Heart left ventricle (tissue), 16 donors: ENCODE measurements at regions not wholly inside any gene's neighbourhood (a gene's known extent, or its start where the extent isn't known, plus 50 kb on each side); places are given as distances from the start of the nearest gene placed in this dataset.

ENCODE experiments used
- ATAC-seq, 4 donors: fragments of 200-7000 bp; cut with Tn5 transposase; one replicate each; pipeline ENCODE4 v1.9.1; 2020 to 2022; ENCODE audit warnings: moderate library complexity in 4 of 4, mild to moderate bottlenecking in 3 of 4, moderate number of reproducible peaks in 1 of 4
- DNase-seq, 5 donors: peaks; one replicate each; pipeline ENCODE4 v3.0.0-alpha.2; 2020
- H3K27ac ChIP-seq, 12 donors: fragments of 200-600 bp; sonication (generic) in 4 of 12; one replicate each; pipeline versions ENCODE4 v1.5.0 to v1.8.0; 2016 to 2022; ENCODE audit warnings: mild to moderate bottlenecking in 2 of 12
- H3K27me3 ChIP-seq, 9 donors: fragments of 200-600 bp; sonication (generic) in 2 of 9; one replicate each; pipeline versions ENCODE4 v1.5.1 to v1.8.0; 2016 to 2022; ENCODE audit warnings: mild to moderate bottlenecking in 3 of 9
- H3K36me3 ChIP-seq, 9 donors: fragments of 200-600 bp; sonication (generic) in 2 of 9; one replicate each; pipeline versions ENCODE4 v1.5.0 to v1.8.0; 2018 to 2022; ENCODE audit warnings: mild to moderate bottlenecking in 2 of 9
- H3K4me1 ChIP-seq, 12 donors: fragments of 200-600 bp; sonication (generic) in 4 of 12; one replicate each; pipeline versions ENCODE4 v1.5.0 to v1.8.0; 2016 to 2022; ENCODE audit warnings: mild to moderate bottlenecking in 3 of 12
- H3K4me3 ChIP-seq, 12 donors: fragments of 200-600 bp; sonication (generic) in 4 of 12; one replicate each; pipeline versions ENCODE4 v1.5.0 to v1.8.0; 2017 to 2022; ENCODE audit warnings: mild to moderate bottlenecking in 9 of 12, moderate library complexity in 4 of 12
- H3K9me3 ChIP-seq, 12 donors: fragments of 200-600 bp; sonication (generic) in 4 of 12; one replicate each; pipeline versions ENCODE4 v1.5.0 to v1.8.0; 2016 to 2022; ENCODE audit warnings: mild to moderate bottlenecking in 1 of 12
- POLR2A ChIP-seq, 2 donors: fragments of 450-650 bp; IDR thresholded peaks; one replicate each; pipeline ENCODE4 v1.6.1; 2017; ENCODE audit warnings: antibody characterized with exemption in 2 of 2, mild to moderate bottlenecking in 2 of 2, moderate library complexity in 2 of 2
- WGBS, 4 donors: extraction: QIAGEN DNeasy Blood & Tissue Kit in 2 of 4; methylation state at CpG; one replicate each; pipeline versions ENCODE4 v1.1.5 to v1.1.7; 2013 to 2018; 5-methylcytosine and 5-hydroxymethylcytosine counted together
- intact Hi-C, 10 donors: fragments of 100-400 bp; cut with DNase I; formaldehyde crosslinking; loops; one replicate each; pipeline versions ENCODE4 v1.11.1 to v1.14.2; 2022
- TF ChIP-seq, protein P1 (sequence below), 12 donors: fragments of 200-600 bp; sonication (generic) in 4 of 12; IDR thresholded peaks; one replicate each; pipeline versions ENCODE4 v1.5.0 to v1.8.0; 2018 to 2022; ENCODE audit warnings: antibody characterized with exemption in 12 of 12, mild to moderate bottlenecking in 5 of 12
- donor health status: ischemic (EF 13 %, LVEDD 7.1; RV severe dilation, severe dysfunction).
- donor health status: healthy with polysubstance abuse.
- donor health status: DM: no; HTN: yes; CAD: no.
- donor health status: DM: no; HTN: no; CAD: no.
- donor health status: ischemic (EF 25% LVEDD 6.9; RV normal size, moderate dysfunction).
- donor health status: ischemic (EF 25% LVEDD 5.7; RV mildly dilated, moderate dysfunction).
- donor health status: healthy.
- donor health status: DM: yes; HTN: yes; CAD: no.
- donor health status: ischemic (EF 35%, LVEDD 5.7; RV mildly dilated, moderate dysfunction).
- donor health status: nonischemic (EF 11% LVEDD 7.7; RV severe dilation, severe dysfunction).
- donor health status: DM: yes; HTN: yes; CAD: no.
- donor health status: PGD.
- donor health status: ischemic (EF 29% LVEDD 5.4; RV normal size, mild dysfunction).
- donor health status: nonischemic (EF 23%, LVEDD 6.1; RV moderate dilation, normal function).

DNA sequence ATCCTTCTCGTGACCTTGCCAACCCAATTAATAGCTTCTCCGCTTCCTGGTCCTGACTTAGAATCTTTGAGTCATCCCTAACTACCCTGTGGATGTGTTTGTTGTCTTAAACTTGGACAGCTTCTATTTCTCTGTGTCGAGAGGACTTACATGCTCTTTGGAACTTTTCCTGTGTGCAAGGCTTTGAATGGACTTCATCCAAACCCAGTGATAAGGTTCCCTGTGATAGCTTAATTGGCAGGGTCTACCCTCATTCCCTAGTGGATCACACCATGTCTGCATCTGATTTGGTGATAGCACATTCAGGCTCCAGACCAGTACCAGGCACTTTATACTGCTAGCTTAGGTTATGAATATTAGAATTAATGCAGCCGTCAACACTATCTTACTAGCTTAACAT, 378.2 kb upstream of the KAZN start:
- Histone ChIP-seq H3K36me3 (no peaks in the 10 kb centered on the region), H3K9me3 (peaks cover 0 to 38% (median 15%) of the 10 kb centered on the region in 12 donors), H3K4me1 (no peaks in the 10 kb centered on the region), H3K27ac (no peak overlapping the region), H3K27me3 (peaks cover 0 to 8% (median 0%) of the 10 kb centered on the region in 9 donors), H3K4me3 (no peak overlapping the region)
- DNase-seq, result no peak
- 48 to 65% (median 56%) methylated on average over 4 of the region's 4 CpGs for WGBS, 4 donors
- peak in 3 of 4 donors; percentile 31 to 51 (median 36) for ATAC-seq
- intact Hi-C loops, result no loop called here
- TF ChIP-seq, protein P1, sequence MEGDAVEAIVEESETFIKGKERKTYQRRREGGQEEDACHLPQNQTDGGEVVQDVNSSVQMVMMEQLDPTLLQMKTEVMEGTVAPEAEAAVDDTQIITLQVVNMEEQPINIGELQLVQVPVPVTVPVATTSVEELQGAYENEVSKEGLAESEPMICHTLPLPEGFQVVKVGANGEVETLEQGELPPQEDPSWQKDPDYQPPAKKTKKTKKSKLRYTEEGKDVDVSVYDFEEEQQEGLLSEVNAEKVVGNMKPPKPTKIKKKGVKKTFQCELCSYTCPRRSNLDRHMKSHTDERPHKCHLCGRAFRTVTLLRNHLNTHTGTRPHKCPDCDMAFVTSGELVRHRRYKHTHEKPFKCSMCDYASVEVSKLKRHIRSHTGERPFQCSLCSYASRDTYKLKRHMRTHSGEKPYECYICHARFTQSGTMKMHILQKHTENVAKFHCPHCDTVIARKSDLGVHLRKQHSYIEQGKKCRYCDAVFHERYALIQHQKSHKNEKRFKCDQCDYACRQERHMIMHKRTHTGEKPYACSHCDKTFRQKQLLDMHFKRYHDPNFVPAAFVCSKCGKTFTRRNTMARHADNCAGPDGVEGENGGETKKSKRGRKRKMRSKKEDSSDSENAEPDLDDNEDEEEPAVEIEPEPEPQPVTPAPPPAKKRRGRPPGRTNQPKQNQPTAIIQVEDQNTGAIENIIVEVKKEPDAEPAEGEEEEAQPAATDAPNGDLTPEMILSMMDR (IDR thresholded peaks at IDR 0.05), result no peak
- TF ChIP-seq POLR2A (IDR thresholded peaks at IDR 0.05), result no peak

DNA sequence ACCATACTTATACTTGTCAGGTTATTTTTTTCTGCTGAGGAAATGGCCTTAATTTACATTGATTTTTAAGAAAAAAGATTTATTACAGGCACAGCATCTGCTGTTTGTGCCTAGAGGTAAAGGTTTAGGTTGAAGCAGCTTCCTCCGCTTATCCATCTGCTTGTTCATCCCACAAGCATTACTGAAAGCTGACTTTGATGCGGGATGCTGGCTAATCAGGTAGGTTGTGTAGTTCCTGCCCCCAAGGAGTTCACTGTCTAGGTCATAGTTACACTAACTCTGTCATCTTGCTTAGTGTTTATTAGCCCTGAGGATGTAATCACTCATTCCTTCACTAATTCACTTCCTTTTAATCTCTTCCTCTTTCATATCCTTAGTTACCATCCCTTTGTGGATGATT, 377.7 kb upstream of the KAZN start:
- Histone ChIP-seq H3K27me3 (peaks cover 0 to 8% (median 0%) of the 10 kb centered on the region in 9 donors), H3K4me1 (no peaks in the 10 kb centered on the region), H3K4me3 (no peak overlapping the region), H3K36me3 (no peaks in the 10 kb centered on the region), H3K9me3 (peaks cover 0 to 33% (median 15%) of the 10 kb centered on the region in 12 donors), H3K27ac (no peak overlapping the region)
- WGBS, 4 donors, result 65 to 84% (median 80%) methylated on average over 2 of the region's 2 CpGs
- DNase-seq (no peak), ATAC-seq (no peak)
- TF ChIP-seq, protein P1 (IDR thresholded peaks at IDR 0.05), result no peak
- TF ChIP-seq POLR2A (IDR thresholded peaks at IDR 0.05), result no peak
- intact Hi-C loops, result no loop called here

DNA sequence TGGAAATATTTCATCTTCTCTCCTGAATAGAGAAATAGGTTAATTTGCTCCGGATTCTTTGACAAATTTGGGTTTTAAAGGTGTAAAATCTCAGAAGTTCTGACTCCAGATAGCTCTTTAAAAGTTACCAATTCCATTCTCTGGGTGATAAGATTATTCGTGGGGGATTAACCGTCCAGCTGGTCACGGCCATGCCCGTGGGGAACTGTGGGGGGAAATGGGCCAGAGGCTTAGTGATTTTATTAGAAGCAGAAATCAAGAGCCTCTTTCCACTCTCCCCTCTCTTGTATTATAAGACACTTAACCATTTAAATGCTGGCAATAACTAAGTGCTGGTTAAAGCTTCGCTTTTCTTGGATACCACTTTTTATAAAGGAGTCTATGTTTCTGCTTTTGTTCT, 376.4 kb upstream of the KAZN start:
- Histone ChIP-seq H3K9me3 (peaks cover 0 to 20% (median 12%) of the 10 kb centered on the region in 12 donors), H3K27ac (no peak overlapping the region), H3K4me1 (no peaks in the 10 kb centered on the region), H3K4me3 (no peak overlapping the region), H3K36me3 (no peaks in the 10 kb centered on the region), H3K27me3 (peaks cover 0 to 8% (median 0%) of the 10 kb centered on the region in 9 donors)
- no peak for TF ChIP-seq POLR2A (IDR thresholded peaks at IDR 0.05)
- TF ChIP-seq, protein P1 (IDR thresholded peaks at IDR 0.05), result no peak
- no peak for DNase-seq
- ATAC-seq, result no peak
- intact Hi-C loops, result no loop called here
- 40 to 48% (median 44%) methylated on average over 6 of the region's 6 CpGs for WGBS, 4 donors

DNA sequence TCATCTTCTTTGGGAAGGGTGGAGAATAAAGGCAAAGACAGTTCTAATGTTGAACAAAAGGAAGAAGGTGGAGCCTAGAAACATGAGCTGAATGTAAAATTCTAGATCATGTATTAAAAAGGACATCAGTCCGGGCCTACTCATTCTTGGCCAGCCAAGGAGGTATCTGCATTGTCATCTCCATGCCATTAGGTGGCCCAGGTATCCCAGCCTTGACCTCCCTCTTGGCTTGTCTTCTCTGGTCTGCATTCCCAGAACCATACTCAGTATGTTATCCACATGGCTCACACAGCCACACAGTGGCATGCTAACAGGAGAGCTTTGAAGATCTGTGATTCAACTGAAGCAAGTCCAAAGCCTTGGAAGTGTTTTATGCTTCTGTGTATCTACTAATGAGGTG, 369.8 kb upstream of the KAZN start:
- Histone ChIP-seq H3K36me3 (no peaks in the 10 kb centered on the region), H3K4me1 (no peaks in the 10 kb centered on the region), H3K4me3 (no peak overlapping the region), H3K27me3 (peaks cover 0 to 9% (median 0%) of the 10 kb centered on the region in 9 donors), H3K9me3 (peaks cover 0 to 13% (median 0%) of the 10 kb centered on the region in 12 donors), H3K27ac (no peak overlapping the region)
- no peak for DNase-seq
- intact Hi-C loops, result no loop called here
- no peak for ATAC-seq
- 62 to 81% (median 68%) methylated on average over 1 of the region's 1 CpG for WGBS, 4 donors
- TF ChIP-seq, protein P1 (IDR thresholded peaks at IDR 0.05), result no peak
- TF ChIP-seq POLR2A (IDR thresholded peaks at IDR 0.05), result no peak
